ENCODE measurements at regions not wholly inside any gene's neighbourhood (a gene's known extent, or its start where the extent isn't known, plus 50 kb on each side); places are given as distances from the start of the nearest gene placed in this dataset.
"Not testable (repeated sequence)": the region's sequence is repeated elsewhere in the genome, so short reads cannot be mapped to it uniquely, and the experiment has no call there.

- no peak for DNase-seq (ENCODE audit: low spot score)
These were observed 919.2 kb upstream of the SOX9 start for GRCh38 chr17:71201639-71202038.

- DNase-seq (ENCODE audit: low spot score), result no peak
These were observed 918.4 kb upstream of the SOX9 start for GRCh38 chr17:71202449-71202848.

- DNase-seq (ENCODE audit: low spot score), result peak; percentile 5
These were observed 916.9 kb upstream of the SOX9 start for GRCh38 chr17:71203953-71204352.

- not testable (repeated sequence) for DNase-seq (ENCODE audit: low spot score)
These were observed 914.9 kb upstream of the SOX9 start for GRCh38 chr17:71205951-71206350.

GRCh38 chr17:71208111-71208704, 912.6 kb upstream of the SOX9 start:
- DNase-seq (ENCODE audit: low spot score), result peak; percentile 48

GRCh38 chr17:71213936-71214335, 906.9 kb upstream of the SOX9 start:
- no peak for DNase-seq (ENCODE audit: low spot score)

GRCh38 chr17:71217769-71218168, 903.1 kb upstream of the SOX9 start:
- no peak for DNase-seq (ENCODE audit: low spot score)

- no peak for DNase-seq (ENCODE audit: low spot score)
These were observed 895.8 kb upstream of the SOX9 start for GRCh38 chr17:71224824-71225575.

GRCh38 chr17:71227841-71228240, 893.0 kb upstream of the SOX9 start:
- no peak for DNase-seq (ENCODE audit: low spot score)

- no peak for DNase-seq (ENCODE audit: low spot score)
These were observed 891.8 kb upstream of the SOX9 start for GRCh38 chr17:71229070-71229469.

- DNase-seq (ENCODE audit: low spot score), result no peak
These were observed 887.8 kb upstream of the SOX9 start for GRCh38 chr17:71232801-71233559.

- no peak for DNase-seq (ENCODE audit: low spot score)
These were observed 886.5 kb upstream of the SOX9 start for GRCh38 chr17:71234349-71234748.

- DNase-seq (ENCODE audit: low spot score), result peak; percentile 63
These were observed 882.8 kb upstream of the SOX9 start for GRCh38 chr17:71237903-71238538.

GRCh38 chr17:71247441-71248015, 873.3 kb upstream of the SOX9 start:
- DNase-seq (ENCODE audit: low spot score), result peak; percentile 5

- peak; percentile 40 for DNase-seq (ENCODE audit: low spot score)
These were observed 869.5 kb upstream of the SOX9 start for GRCh38 chr17:71251276-71251675.

GRCh38 chr17:71251951-71252350, 868.9 kb upstream of the SOX9 start:
- DNase-seq (ENCODE audit: low spot score), result peak; percentile 74

GRCh38 chr17:71252436-71252835, 868.4 kb upstream of the SOX9 start:
- peak; percentile 18 for DNase-seq (ENCODE audit: low spot score)

- no peak for DNase-seq (ENCODE audit: low spot score)
These were observed 863.7 kb upstream of the SOX9 start for GRCh38 chr17:71257096-71257495.

GRCh38 chr17:71260366-71260940, 860.4 kb upstream of the SOX9 start:
- DNase-seq (ENCODE audit: low spot score), result peak; percentile 34

- no peak for DNase-seq (ENCODE audit: low spot score)
These were observed 858.2 kb upstream of the SOX9 start for GRCh38 chr17:71262586-71262985.

GRCh38 chr17:71267668-71268067, 853.2 kb upstream of the SOX9 start:
- DNase-seq (ENCODE audit: low spot score), result no peak

GRCh38 chr17:71269201-71269600, 851.6 kb upstream of the SOX9 start:
- no peak for DNase-seq (ENCODE audit: low spot score)

Data from AG08395 (cell line).